ENCODE measurements at regions not wholly inside any gene's neighbourhood (a gene's known extent, or its start where the extent isn't known, plus 50 kb on each side); places are given as distances from the start of the nearest gene placed in this dataset.

- no peak overlapping the region for H3K27ac ChIP-seq
- TF ChIP-seq CTCF (conservative IDR thresholded peaks at IDR 0.05) (no peak), ZFX (IDR thresholded peaks at IDR 0.05) (no peak)
Measured at GRCh38 chr21:17081193-17081592, 431.6 kb upstream of the CXADR start.

GRCh38 chr21:17082843-17083483 lies 429.9 kb upstream of the CXADR start:
- no peak for TF ChIP-seq ZFX (IDR thresholded peaks at IDR 0.05)
- no peak for TF ChIP-seq CTCF (conservative IDR thresholded peaks at IDR 0.05)
- no peak overlapping the region for H3K27ac ChIP-seq

GRCh38 chr21:17085707-17086106 lies 427.1 kb upstream of the CXADR start:
- TF ChIP-seq CTCF (conservative IDR thresholded peaks at IDR 0.05) = no peak
- TF ChIP-seq ZFX (IDR thresholded peaks at IDR 0.05) = no peak
- no peak overlapping the region for H3K27ac ChIP-seq

- no peak overlapping the region for H3K27ac ChIP-seq
- no peak for TF ChIP-seq ZFX (IDR thresholded peaks at IDR 0.05)
- no peak for TF ChIP-seq CTCF (conservative IDR thresholded peaks at IDR 0.05)
Measured at GRCh38 chr21:17088500-17088899, 424.3 kb upstream of the CXADR start.

- TF ChIP-seq ZFX (IDR thresholded peaks at IDR 0.05) = no peak
- H3K27ac ChIP-seq = no peak overlapping the region
Measured at GRCh38 chr21:17089091-17089491, 423.8 kb upstream of the CXADR start.

- no peak overlapping the region for H3K27ac ChIP-seq
- no peak for TF ChIP-seq CTCF (conservative IDR thresholded peaks at IDR 0.05)
- TF ChIP-seq ZFX (IDR thresholded peaks at IDR 0.05) = no peak
Measured at GRCh38 chr21:17101696-17102095, 411.1 kb upstream of the CXADR start.

GRCh38 chr21:17105932-17106331 lies 406.9 kb upstream of the CXADR start:
- peak overlapping the region; percentile 19; the same call in 1 of the 2 replicates for H3K27ac ChIP-seq
- TF ChIP-seq CTCF (conservative IDR thresholded peaks at IDR 0.05) (no peak), ZFX (IDR thresholded peaks at IDR 0.05) (no peak)

- TF ChIP-seq ZFX (IDR thresholded peaks at IDR 0.05) (no peak), CTCF (conservative IDR thresholded peaks at IDR 0.05) (no peak)
Measured at GRCh38 chr21:17114045-17114444, 398.8 kb upstream of the CXADR start.

More at GRCh38 chr21:17114045-17114444, 398.8 kb upstream of the CXADR start:
- H3K27ac ChIP-seq = no peak overlapping the region

Data from C4-2B (cell line).